Medulla oblongata (tissue), 1 donor: ENCODE measurements at regions not wholly inside any gene's neighbourhood (a gene's known extent, or its start where the extent isn't known, plus 50 kb on each side); places are given as distances from the start of the nearest gene placed in this dataset.
"Not testable (repeated sequence)": the region's sequence is repeated elsewhere in the genome, so short reads cannot be mapped to it uniquely, and the experiment has no call there.

Experiments used
- DNase-seq: peaks from one replicate; pipeline ENCODE4 v3.0.0-alpha.2; 2015; ENCODE audit errors: extremely low spot score

DNA sequence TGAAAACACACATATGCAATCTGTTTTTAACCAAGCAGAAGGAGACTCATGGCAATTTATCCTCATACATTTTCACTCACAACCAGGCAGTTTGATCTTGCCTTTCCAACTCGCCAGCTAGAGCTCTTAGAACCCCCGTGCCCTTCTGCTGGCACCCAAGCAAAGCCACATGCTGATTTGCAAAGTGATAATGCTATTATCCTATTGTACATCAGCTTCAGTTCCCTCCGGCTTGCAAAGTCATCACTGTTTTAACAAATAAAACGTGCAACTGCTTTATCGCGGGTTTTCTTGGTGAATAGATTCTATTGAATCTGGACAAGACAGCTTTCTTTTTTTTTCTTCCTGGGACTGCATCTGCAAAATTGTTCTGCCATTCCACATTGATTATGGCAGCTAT is 314.6 kb downstream of the LNPK start:
- no peak for DNase-seq

DNA sequence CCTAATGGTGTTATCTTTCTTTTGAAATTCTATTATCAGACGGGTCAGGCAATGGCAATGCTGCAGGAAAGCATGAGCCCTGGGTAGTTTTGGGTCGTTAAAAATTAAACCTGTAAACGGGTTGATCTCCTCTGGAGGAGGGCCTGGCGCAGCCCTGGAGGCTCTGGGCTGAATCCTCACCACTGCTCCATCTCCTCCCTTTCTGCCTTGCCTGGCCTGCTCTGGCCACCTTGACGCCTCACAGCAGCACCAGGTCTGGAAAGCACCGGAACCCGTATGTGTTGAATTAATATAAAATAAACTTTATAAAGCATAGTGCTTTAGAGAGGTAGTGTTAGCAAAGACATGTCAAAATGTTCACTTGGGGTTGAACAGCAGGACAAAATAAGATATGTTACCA is 316.1 kb downstream of the LNPK start:
- DNase-seq: no peak

DNA sequence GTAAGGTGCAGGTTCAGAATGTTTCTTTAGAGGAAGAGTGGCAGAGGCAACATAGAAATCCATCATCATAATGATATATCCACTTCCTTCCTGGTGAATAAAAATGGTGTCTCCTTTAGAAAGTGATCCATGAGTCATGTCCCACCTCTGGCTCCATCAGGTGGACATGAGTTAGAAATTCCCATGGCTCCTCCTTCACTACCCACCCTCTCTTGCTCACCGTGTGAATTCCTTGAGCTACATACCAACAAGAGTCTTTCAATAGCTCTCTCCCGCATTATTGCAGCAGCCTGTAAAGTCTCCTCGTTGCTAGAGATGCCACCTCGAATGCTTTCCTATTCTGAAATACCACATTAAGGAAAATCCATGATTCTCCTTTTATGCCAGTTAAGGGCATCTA is 317.6 kb downstream of the LNPK start:
- DNase-seq: no peak

DNA sequence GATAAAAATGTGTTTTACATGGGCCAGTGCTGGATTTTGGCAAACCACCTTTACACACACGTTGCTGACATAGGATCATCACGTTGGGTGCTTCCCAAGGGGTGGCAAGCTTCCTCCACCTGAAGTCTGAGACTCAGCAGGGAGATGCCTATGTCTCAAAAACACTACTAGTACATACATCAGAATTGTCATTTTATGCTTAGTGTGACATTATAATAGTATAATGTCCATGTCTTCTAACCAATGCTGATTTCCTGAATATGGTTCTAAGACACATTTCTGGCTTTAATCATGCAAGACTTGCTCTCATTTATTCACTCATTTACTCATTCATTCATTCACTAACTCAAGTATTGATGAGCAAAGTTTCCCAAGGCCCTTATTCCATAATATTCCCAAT is 322.3 kb downstream of the LNPK start:
- DNase-seq: no peak

DNA sequence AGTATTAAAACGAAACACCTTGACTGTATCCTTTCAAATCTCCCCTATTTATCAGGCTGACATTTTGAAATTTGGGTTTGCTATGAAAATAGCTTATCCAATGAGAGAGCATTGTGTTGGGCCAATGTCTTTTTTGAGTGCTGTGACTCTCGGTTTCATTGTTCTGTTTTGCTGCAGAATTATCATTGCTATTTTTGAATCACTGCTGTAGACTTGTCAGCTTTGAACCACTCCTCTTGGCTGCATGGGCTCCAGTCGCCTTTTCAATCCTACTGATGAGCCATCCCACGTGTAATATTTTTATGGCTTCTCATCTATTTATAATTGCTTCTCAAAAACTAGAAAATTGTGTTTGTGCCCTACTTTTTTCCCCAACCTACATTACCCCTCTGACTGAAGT is 322.8 kb downstream of the LNPK start:
- no peak for DNase-seq

DNA sequence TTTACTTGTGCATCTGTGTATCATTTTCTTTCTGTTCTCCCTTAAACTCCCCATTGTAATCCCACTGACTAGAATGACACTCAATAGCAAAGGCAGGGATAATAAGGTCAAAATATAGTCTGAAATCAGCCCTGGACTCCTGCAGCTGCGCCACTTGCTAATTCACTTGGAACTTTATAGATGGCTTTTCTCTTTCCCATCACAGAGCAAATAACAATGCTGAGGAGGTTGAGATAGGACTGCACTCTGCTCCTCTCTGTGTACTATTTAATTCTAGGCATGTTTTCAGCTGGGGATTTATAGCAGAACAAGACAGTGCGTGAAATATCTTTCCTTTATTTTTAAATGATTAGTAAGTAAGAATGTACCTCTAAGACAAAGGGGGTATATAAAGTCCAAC is 324.2 kb downstream of the LNPK start:
- DNase-seq: no peak

DNA sequence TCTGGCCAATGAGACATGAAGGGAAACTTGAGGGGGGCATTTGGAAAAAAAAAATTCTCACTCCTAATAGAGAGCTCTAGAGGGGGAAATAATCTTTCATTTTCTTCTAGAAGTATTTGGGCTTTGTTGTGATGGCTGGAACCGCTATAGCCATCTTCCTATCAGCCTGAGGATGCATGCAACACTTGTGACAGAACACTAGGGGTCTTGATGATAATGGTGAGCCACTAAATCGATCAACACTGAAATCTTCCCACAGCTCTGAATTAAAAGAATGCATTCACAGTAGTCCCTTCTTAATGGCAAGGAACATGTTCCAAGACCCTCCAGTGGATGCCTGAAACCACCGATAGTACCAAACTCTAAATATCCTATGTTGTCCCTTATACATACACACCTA is 325.3 kb downstream of the LNPK start:
- DNase-seq: no peak

DNA sequence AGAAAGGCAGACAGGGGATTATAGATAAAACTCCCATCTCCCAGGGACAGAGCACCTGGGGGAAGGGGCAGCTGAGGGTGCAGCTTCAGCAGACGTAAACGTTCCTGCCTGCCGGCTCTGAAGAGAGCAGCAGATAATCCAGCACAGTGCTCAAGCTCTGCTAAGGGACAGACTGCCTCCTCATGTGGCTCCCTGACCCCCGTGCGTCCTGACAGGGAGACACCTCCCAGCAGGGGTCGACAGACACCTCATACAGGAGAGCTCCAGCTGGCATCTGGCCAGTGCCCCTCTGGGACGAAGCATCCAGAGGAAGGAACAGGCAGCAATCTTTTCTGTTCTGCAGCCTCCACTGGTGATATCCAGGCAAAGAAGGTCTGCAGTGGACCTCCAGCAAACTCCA is 333.3 kb downstream of the LNPK start:
- not testable (repeated sequence) for DNase-seq

DNA sequence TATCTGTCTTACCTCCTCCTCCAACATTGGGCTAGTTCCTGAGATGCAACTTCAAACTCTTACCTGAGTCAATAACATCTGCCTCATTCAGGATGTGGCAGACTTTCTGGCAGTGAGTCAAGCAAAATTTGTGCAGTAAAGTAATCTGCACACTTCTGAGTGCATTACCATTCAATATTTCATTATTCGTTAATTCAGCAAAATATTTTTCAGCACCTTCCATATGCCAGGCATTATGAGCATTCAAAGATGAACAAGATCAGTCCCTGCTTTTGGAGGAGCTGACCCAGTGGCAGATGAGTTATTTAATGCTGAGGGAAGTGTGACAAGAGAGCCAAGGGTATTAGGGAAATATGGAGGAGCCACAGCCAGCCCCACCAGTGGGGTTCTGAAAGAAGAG is 339.7 kb downstream of the LNPK start:
- no peak for DNase-seq

DNA sequence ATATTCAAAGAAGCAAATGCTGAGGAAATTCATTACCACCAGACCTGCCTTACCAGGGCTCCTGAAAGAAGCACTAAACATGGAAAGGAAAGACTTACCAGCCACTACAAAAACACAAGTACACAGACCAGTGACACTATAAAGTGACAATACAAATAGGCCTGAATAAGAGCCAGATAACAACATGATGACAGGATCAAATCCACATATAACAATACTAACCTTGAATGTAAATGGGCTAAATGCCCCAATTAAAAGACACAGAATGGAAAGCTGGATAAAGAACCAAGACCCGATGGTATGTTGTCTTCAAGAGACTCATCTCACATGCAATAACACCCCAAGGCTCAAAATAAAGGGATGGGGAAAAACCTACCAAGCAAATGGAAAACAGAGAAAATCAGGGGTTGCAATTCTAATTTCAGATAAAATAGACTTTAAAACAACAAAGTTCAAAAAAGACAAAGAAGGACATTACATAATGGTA is 353.4 kb downstream of the LNPK start:
- no peak for DNase-seq

DNA sequence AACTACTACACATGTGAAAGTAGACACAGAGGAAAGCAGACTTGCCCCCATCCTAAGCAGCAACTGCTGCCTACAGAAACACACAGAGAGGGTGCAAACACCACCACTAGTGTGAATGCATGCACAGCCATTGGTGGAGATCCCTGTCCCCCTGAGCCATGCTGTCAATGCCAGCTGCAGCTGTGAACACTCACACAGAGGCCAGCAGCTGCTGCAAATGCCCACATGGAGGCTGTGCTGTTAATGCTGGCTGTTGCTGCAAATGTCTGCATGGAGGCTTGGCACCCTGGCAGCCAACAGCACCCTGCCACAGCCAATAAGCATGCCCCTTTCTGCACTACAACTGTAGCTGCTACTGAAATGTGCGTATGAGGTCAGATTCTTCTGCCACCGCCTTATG is 355.0 kb downstream of the LNPK start:
- DNase-seq: no peak

DNA sequence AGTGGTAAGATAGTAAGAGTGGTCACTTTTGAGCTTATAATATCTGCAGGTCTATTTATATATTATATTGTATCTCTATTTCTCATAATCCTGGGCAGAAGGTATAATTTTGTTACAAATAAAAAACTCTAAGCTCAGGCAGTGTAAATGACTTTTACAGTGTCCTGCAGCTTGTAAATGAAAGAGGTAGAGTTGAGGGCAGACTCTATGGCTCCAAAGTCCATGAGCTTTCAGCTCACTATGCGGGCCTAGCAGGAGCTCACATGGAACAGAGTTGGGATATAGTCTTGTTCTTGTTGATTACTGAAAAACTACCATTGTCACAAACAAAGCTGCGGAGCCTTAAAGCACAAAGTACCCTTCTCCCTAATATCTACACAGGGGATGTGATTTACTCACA is 361.4 kb downstream of the LNPK start:
- no peak for DNase-seq

DNA sequence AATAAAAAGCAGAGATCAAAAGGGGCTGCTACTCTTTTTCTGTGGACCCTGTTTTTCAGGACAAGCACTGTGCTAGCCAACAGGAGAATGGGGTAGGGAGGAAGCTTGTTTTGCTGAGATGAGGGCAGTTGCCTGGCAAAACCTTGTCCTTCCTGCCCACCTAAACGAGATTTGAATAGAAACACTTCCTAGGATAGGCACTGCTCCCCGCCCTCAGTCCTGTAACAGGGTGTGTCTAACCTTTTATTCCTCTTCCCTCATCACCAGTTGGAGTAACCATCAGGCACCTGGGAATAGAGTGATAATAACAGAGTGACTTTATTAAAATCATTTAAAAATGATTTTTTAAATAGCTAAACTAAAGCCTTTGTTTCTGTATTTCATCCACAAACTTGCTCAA is 368.8 kb downstream of the LNPK start:
- no peak for DNase-seq

DNA sequence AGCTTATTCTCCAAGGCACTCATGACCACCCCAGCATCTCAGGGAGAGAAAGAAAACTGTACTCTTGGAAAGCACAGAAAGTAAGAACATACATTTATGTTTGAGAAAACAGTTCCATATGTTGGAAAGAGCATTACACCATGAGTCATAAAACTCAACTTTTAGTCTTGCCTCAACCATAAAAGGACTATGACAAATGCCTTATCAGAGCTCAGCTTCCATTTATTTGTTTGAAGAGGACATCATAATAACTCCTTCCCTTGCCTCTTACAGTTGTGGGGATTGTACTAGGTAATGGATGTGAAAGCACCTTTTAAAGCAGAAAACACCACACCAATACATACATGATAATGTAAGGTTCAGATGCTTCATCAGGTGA is 370.8 kb downstream of the LNPK start:
- DNase-seq: no peak

DNA sequence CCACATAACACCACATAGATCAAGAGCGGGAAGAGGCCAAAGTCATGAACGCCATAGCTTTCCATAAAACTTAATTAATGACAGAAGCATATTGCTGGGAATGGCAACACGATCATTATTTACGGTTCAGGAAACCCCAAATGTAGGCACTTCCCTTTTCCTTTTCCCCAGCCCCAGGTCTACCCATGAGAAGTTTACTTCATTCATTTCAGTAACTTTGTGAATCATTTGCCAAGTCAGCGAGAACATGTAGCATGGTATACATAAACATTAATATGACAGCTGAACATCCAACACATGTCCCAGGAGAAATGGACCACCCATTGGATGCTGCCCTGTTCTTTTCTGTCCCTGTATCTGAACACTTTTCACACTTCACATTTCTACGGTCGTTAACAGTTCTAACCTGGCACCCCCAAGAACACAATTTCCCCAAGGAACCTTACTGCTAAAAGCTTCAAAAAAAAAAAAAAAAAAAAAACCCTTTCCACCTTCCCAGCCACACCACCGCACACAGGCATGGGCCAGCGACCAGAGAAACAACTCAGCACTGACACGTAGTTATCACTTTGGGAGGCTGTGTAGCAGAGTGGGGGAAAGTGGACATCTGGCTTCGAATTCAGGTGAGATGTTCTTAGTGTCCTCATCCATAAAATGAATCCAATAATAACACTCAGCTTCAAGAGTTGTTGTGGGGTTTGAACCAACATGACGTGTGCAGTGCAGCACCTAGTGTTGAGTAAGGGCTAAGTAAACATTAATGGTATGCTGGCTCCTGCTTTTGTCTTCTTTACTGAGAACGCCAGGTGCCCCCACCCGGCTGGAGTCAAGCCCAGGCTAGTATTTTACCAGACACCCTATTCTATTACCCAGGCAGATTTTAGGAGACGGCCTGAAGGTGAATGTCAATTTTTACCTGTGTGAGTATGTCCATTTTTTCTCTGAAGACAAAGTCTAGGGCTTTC is 371.5 kb downstream of the LNPK start:
- DNase-seq: no peak

DNA sequence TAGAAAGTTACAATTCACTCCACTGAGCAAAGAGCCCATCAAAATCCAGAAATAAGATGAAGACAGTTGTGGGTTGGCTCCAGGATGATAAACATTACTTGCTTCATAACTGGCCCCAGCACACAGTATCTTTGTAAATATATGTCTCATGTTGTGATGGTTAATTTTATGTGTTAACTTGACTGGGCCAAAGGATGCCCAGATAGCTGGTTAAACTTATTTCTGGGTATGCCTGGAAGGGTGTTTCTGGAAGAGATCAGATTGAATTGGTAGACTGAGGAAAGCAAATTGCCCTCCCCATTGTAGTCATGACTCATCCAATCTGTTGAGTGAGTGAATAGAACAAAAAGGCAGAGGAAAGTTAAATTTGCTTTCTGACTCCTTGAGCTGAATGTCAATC is 373.8 kb downstream of the LNPK start:
- DNase-seq: no peak

DNA sequence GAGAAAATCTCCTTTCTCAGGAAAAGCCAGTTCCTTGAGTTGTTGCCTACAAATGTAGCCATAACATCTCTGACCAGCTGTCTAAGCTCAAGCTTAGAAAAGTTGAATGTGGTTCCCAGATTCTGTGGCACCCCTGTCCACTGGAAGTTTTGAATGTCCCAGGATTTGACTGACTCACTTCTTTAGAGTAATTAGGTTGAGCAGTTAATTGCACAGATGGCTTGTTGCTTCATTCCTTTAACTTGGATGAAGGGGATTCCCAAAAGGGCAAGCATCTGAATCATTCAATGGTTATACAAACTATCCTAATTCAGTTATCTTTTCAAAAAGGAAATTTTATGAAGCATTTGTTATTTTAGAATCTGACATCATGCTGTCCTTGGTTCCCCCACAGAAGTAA is 374.7 kb downstream of the LNPK start:
- no peak for DNase-seq

DNA sequence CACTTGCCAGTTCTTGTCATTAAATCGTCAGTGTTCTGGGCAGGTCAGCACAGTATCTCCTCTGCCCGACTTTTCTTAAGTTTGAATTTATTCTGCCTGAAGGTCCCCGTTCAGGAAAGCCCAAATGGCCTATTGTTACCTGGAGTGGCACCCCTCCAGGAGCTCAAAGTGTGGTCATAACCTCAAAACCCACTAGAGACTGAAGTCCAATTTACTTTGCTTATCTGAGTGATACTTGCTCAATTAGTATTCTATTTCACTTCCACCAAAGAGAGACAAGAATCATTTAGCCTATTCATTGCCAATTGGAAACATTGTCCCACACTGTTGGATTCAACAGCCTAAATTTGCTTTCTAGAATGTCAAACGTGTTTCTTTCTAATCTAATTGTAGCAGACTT is 375.3 kb downstream of the LNPK start:
- no peak for DNase-seq

DNA sequence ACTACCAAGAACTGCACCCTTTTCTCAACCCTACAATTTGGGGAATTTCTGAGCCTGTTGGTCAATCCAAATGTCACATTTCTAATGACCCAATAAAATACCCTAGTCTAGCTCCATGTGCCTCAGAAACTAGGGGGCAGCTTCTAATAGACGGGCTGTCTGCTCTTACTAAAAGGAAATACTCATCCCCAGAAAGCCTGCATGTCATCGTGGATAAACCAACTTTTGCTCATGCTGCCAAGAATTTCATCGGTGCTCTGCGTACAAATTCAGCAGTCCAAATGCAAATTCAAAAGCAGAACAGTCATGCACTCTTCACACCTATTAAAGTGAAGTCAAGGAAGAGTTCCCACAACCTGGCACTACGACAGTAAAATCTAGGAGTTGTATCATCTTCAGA is 377.3 kb downstream of the LNPK start:
- no peak for DNase-seq

DNA sequence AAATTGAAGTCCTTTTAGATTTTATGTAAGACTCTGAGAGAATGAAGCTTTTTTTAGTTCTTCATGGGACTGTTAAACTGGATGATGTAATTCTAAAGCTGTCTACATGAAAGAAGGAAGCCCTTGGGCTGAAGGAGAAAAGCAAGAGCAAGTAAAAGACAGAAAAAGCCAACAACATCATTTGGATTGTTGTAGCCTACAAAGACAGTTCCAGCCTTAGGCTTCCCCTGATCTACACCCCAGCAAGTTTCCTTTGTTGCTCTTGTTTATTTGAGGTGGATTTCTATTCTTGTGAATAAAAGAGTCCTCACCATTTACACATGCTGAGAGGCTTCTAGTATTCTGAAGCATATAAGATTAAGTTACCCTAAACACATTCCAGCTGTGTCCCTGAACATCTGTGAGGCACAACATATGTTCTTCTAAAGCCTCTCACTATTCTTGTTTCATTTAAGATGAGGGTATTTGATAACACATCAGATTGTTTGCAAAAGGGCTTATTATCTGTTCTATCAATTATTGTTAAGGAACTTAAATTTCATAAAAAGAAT is 377.8 kb downstream of the LNPK start:
- no peak for DNase-seq

DNA sequence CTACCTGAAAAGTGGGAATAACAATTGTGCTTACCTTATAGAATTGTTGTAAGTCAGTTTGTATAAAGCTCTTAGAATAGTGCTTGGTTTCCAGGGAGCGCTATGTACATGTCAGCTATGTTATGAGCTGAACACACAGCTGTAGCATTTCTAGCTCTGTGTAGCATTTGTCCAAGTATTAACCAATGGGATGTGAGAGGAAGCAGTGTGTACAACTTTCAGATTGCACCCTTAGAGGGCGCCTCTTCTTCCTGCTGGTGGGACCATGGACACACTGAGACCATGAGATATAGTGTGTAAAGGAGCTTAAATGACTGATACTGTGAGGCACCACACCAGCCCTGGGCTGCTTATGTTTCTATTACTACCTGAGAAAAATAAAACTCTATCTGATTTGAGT is 380.2 kb downstream of the LNPK start:
- no peak for DNase-seq

DNA sequence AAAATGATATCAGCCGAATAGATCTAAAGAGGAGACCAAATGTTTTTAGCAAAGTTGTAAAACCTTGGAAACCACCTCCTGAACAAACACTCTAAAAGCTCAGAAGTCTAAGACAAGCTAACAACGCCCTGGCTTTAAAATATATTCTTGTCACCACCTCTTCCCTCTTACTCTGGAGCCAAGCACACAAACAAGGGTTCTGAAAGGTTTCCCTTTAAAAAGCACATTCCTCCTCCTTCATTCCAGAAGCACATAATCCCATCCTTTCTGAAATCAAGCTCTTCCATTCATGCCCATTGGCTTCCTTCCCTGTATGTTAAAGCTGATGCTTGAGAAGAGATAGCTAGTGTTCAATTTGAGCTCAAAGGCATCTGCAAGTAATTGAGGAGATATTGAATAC is 382.0 kb downstream of the LNPK start:
- no peak for DNase-seq
